EH (cell line): ENCODE measurements at regions not wholly inside any gene's neighbourhood (a gene's known extent, or its start where the extent isn't known, plus 50 kb on each side); places are given as distances from the start of the nearest gene placed in this dataset.
"Not testable (repeated sequence)": the region's sequence is repeated elsewhere in the genome, so short reads cannot be mapped to it uniquely, and the experiment has no call there.

Experiments used
- DNase-seq: peaks from one replicate; pipeline ENCODE4 v3.0.0-alpha.2; 2015; ENCODE audit warnings: low read depth

- no peak for DNase-seq
Measured at GRCh38 chr14:28946267-28946666, 179.7 kb downstream of the FOXG1 start.

- DNase-seq = no peak
Measured at GRCh38 chr14:28949503-28949902, 182.9 kb downstream of the FOXG1 start.

- no peak for DNase-seq
Measured at GRCh38 chr14:28952161-28952560, 185.6 kb downstream of the FOXG1 start.

GRCh38 chr14:28952666-28953065 is 186.1 kb downstream of the FOXG1 start:
- no peak for DNase-seq

GRCh38 chr14:28953973-28954372 is 187.4 kb downstream of the FOXG1 start:
- no peak for DNase-seq

GRCh38 chr14:28966416-28967233 is 200.0 kb downstream of the FOXG1 start:
- no peak for DNase-seq

- DNase-seq = no peak
Measured at GRCh38 chr14:28975084-28975483, 208.5 kb downstream of the FOXG1 start.

- DNase-seq = no peak
Measured at GRCh38 chr14:28982228-28982627, 215.6 kb downstream of the FOXG1 start.

- DNase-seq = no peak
Measured at GRCh38 chr14:28983279-28983678, 216.7 kb downstream of the FOXG1 start.

GRCh38 chr14:28987516-28987915 is 220.9 kb downstream of the FOXG1 start:
- peak; percentile 3 for DNase-seq

- DNase-seq = peak; percentile 13
Measured at GRCh38 chr14:28997196-28997595, 230.6 kb downstream of the FOXG1 start.

GRCh38 chr14:28999656-29000055 is 233.1 kb downstream of the FOXG1 start:
- no peak for DNase-seq

GRCh38 chr14:29005647-29006046 is 239.1 kb downstream of the FOXG1 start:
- no peak for DNase-seq

GRCh38 chr14:29007990-29008389 is 241.4 kb downstream of the FOXG1 start:
- DNase-seq = no peak

GRCh38 chr14:29016050-29016900 is 249.7 kb downstream of the FOXG1 start:
- DNase-seq = peak; percentile 53

- not testable (repeated sequence) for DNase-seq
Measured at GRCh38 chr14:29023505-29023904, 256.9 kb downstream of the FOXG1 start.

GRCh38 chr14:29027441-29027840 is 260.9 kb downstream of the FOXG1 start:
- DNase-seq = not testable (repeated sequence)

- DNase-seq = not testable (repeated sequence)
Measured at GRCh38 chr14:29027941-29028705, 261.5 kb downstream of the FOXG1 start.

- DNase-seq = peak; percentile 63
Measured at GRCh38 chr14:29028973-29029582, 262.5 kb downstream of the FOXG1 start.

- no peak for DNase-seq
Measured at GRCh38 chr14:29030121-29030520, 263.5 kb downstream of the FOXG1 start.

GRCh38 chr14:29030970-29031369 is 264.4 kb downstream of the FOXG1 start:
- DNase-seq = no peak

GRCh38 chr14:29035134-29035533 is 268.5 kb downstream of the FOXG1 start:
- no peak for DNase-seq
